ENCODE measurements at regions not wholly inside any gene's neighbourhood (a gene's known extent, or its start where the extent isn't known, plus 50 kb on each side); places are given as distances from the start of the nearest gene placed in this dataset.

DNA sequence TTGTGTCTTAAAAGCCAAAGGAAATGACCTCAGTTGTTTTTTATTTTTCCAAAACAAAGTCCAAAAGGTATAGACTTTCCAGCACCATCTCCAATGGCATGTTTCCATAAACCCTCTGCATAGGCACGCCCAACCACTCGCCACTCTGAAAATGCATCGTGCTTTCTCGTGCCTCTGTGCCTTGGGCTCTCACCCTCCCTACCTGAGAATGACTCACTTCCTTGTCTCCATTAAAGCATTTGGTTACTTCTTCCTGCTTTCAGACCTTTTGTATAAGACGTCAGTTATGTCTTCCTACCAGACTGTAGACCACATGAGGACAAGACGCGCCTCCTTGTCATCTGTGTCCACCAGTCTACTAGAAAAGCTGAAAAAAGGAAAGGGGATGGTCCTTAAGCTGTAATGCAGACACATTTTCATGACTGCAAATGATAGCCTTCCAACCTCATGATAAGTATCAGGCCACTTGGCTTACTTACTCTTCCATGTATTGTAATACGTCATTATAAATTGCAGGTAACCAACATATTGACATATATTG lies 61.2 kb upstream of the CDYL start:
- TF ChIP-seq, protein P1, sequence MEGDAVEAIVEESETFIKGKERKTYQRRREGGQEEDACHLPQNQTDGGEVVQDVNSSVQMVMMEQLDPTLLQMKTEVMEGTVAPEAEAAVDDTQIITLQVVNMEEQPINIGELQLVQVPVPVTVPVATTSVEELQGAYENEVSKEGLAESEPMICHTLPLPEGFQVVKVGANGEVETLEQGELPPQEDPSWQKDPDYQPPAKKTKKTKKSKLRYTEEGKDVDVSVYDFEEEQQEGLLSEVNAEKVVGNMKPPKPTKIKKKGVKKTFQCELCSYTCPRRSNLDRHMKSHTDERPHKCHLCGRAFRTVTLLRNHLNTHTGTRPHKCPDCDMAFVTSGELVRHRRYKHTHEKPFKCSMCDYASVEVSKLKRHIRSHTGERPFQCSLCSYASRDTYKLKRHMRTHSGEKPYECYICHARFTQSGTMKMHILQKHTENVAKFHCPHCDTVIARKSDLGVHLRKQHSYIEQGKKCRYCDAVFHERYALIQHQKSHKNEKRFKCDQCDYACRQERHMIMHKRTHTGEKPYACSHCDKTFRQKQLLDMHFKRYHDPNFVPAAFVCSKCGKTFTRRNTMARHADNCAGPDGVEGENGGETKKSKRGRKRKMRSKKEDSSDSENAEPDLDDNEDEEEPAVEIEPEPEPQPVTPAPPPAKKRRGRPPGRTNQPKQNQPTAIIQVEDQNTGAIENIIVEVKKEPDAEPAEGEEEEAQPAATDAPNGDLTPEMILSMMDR (conservative IDR thresholded peaks at IDR 0.05), result no peak
- no peak overlapping the region for H3K27ac Mint-ChIP-seq
- H3K4me3 Mint-ChIP-seq, result no peak overlapping the region
- H3K36me3 Mint-ChIP-seq (ENCODE audit: low read depth), result no peaks in the 10 kb centered on the region
- Histone ChIP-seq H3K9ac (ENCODE audit: extremely low read depth, low read length, poor library complexity, severe bottlenecking) (no peak overlapping the region), H3K9me3 (ENCODE audit: control insufficient read depth, low read length) (no peaks in the 10 kb centered on the region), H3K27me3 (ENCODE audit: control insufficient read depth, insufficient read depth, low read length, poor library complexity, severe bottlenecking) (no peaks in the 10 kb centered on the region), H3K4me1 (ENCODE audit: control insufficient read depth, insufficient read depth, low read length) (no peaks in the 10 kb centered on the region), H3K4me3 (ENCODE audit: low read length) (no peak overlapping the region), H3K36me3 (ENCODE audit: control insufficient read depth, insufficient read depth, low read length) (no peaks in the 10 kb centered on the region), H3K27ac (ENCODE audit: low read depth, low read length) (no peak overlapping the region)
- 88% methylated on average over 6 to 7 of the region's 8 CpGs for WGBS, 2 experiments (ENCODE audit: insufficient coverage in 1 of 2, insufficient read length in 1 of 2)
- peaks cover 2% of the 10 kb centered on the region for H3K27me3 Mint-ChIP-seq (ENCODE audit: insufficient read depth)
- H3K9me3 Mint-ChIP-seq, result no peaks in the 10 kb centered on the region
- H3K4me1 Mint-ChIP-seq, result peaks cover 9% of the 10 kb centered on the region
- no peak for DNase-seq

DNA sequence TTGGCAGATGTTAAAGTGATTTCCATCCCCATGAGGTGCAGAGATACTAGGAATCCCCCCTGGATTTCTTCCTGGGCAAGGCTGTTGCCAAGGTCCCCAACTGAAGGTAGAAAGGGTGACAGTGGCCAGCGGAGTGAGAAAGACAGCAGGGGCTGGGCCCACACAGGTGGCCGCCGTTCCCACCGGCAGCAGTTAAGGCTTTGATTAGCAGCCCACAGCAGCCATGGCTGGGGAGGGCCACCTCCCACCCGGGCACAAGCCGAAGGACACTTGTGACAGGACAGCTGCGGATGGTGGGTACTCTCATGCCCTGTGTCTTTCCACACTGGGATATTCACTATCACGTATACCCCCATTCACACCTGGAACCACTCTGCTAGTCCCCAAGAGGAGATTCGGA lies 63.9 kb upstream of the CDYL start:
- Histone ChIP-seq H3K36me3 (ENCODE audit: control insufficient read depth, insufficient read depth, low read length) (no peaks in the 10 kb centered on the region), H3K9me3 (ENCODE audit: control insufficient read depth, low read length) (no peaks in the 10 kb centered on the region), H3K9ac (ENCODE audit: extremely low read depth, low read length, poor library complexity, severe bottlenecking) (no peak overlapping the region), H3K27me3 (ENCODE audit: control insufficient read depth, insufficient read depth, low read length, poor library complexity, severe bottlenecking) (no peaks in the 10 kb centered on the region), H3K4me1 (ENCODE audit: control insufficient read depth, insufficient read depth, low read length) (no peaks in the 10 kb centered on the region), H3K4me3 (ENCODE audit: low read length) (no peak overlapping the region), H3K27ac (ENCODE audit: low read depth, low read length) (no peak overlapping the region)
- Mint-ChIP-seq H3K4me3 (no peak overlapping the region), H3K27me3 (ENCODE audit: insufficient read depth) (peaks cover 2% of the 10 kb centered on the region), H3K36me3 (ENCODE audit: low read depth) (no peaks in the 10 kb centered on the region), H3K4me1 (no peaks in the 10 kb centered on the region), H3K27ac (no peak overlapping the region), H3K9me3 (no peaks in the 10 kb centered on the region)
- TF ChIP-seq, protein P1 (conservative IDR thresholded peaks at IDR 0.05), result no peak
- no peak for DNase-seq
- 96 to 100% methylated on average over 8 to 9 of the region's 9 CpGs for WGBS, 2 experiments (ENCODE audit: insufficient coverage in 1 of 2, insufficient read length in 1 of 2)

DNA sequence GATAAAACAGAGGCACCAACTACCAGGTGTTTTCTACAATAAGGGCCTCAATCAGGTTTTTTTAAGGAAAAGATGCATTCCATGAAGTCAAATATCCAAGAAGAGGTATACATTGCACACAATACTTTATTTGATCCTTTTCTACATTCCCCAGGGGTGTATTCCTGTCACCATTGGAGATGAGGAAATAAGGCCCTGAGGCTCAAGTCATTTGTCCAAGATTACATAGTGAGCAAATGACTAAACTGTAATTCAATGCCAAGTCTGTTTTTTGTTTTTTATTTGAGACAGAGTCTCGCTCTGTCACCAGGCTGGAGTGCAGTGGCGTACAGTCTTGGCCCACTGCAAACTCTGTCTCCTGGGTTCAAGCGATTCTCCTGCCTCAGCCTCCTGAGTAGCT lies 69.2 kb upstream of the CDYL start:
- no peaks in the 10 kb centered on the region for H3K27me3 ChIP-seq (ENCODE audit: control insufficient read depth, insufficient read depth, low read length, poor library complexity, severe bottlenecking)
- no peak overlapping the region for H3K4me3 ChIP-seq (ENCODE audit: low read length)
- H3K4me3 Mint-ChIP-seq, result no peak overlapping the region
- H3K9ac ChIP-seq (ENCODE audit: extremely low read depth, low read length, poor library complexity, severe bottlenecking), result no peak overlapping the region
- no peaks in the 10 kb centered on the region for H3K4me1 Mint-ChIP-seq
- no peak overlapping the region for H3K27ac ChIP-seq (ENCODE audit: low read depth, low read length)
- H3K36me3 ChIP-seq (ENCODE audit: control insufficient read depth, insufficient read depth, low read length), result no peaks in the 10 kb centered on the region
- WGBS, 2 experiments (ENCODE audit: insufficient coverage in 1 of 2, insufficient read length in 1 of 2), result 96 to 100% methylated on average over 3 of the region's 3 CpGs
- H3K9me3 Mint-ChIP-seq, result no peaks in the 10 kb centered on the region
- no peaks in the 10 kb centered on the region for H3K27me3 Mint-ChIP-seq (ENCODE audit: insufficient read depth)
- no peaks in the 10 kb centered on the region for H3K9me3 ChIP-seq (ENCODE audit: control insufficient read depth, low read length)
- H3K27ac Mint-ChIP-seq, result no peak overlapping the region
- no peaks in the 10 kb centered on the region for H3K36me3 Mint-ChIP-seq (ENCODE audit: low read depth)
- DNase-seq, result no peak
- TF ChIP-seq, protein P1 (conservative IDR thresholded peaks at IDR 0.05), result no peak
- H3K4me1 ChIP-seq (ENCODE audit: control insufficient read depth, insufficient read depth, low read length), result no peaks in the 10 kb centered on the region

Data from endodermal cell (in vitro differentiated cells).